ENCODE measurements at regions not wholly inside any gene's neighbourhood (a gene's known extent, or its start where the extent isn't known, plus 50 kb on each side); places are given as distances from the start of the nearest gene placed in this dataset.

GRCh38 chr12:23039834-23040233 is 414.9 kb downstream of the ETNK1 start:
- Histone ChIP-seq H3K4me1 (ENCODE audit: control insufficient read depth, insufficient read depth, low read length) (no peaks in the 10 kb centered on the region), H3K36me3 (ENCODE audit: control insufficient read depth, insufficient read depth, low read length) (no peaks in the 10 kb centered on the region), H3K9me3 (ENCODE audit: control insufficient read depth, insufficient read depth, low read length) (no peaks in the 10 kb centered on the region), H3K27ac (ENCODE audit: low read length) (no peak overlapping the region), H3K4me3 (ENCODE audit: low read length) (no peak overlapping the region), H3K27me3 (ENCODE audit: control insufficient read depth, insufficient read depth, low read length) (no peaks in the 10 kb centered on the region)
- H3K27me3 Mint-ChIP-seq (ENCODE audit: low read depth in 2 of 2), result no peaks in the 10 kb centered on the region
- intact Hi-C loops (cut with micrococcal nuclease), result no loop called here
- no peak for TF ChIP-seq CTCF (IDR thresholded peaks at IDR 0.05)
- ATAC-seq (no peak), DNase-seq (no peak)
- H3K4me3 Mint-ChIP-seq, result no peak overlapping the region
- H3K36me3 Mint-ChIP-seq, result no peaks in the 10 kb centered on the region
- H3K9me3 Mint-ChIP-seq, result peaks cover 3 to 6% of the 10 kb centered on the region in 2 donors
- WGBS (ENCODE audit: insufficient coverage), result 86% methylated on average over 2 of the region's 2 CpGs
- H3K4me1 Mint-ChIP-seq, result no peaks in the 10 kb centered on the region
- H3K27ac Mint-ChIP-seq, result no peak overlapping the region

- no CpG with 5 or more reads among the region's 2 CpGs for WGBS (ENCODE audit: insufficient coverage)
- intact Hi-C loops (cut with micrococcal nuclease), result no loop called here
- no peak overlapping the region for H3K4me3 Mint-ChIP-seq
Measured at GRCh38 chr12:23041774-23042173, 416.8 kb downstream of the ETNK1 start.

GRCh38 chr12:23043646-23044045 is 418.7 kb downstream of the ETNK1 start:
- no peaks in the 10 kb centered on the region for H3K9me3 ChIP-seq (ENCODE audit: control insufficient read depth, insufficient read depth, low read length)
- H3K27ac ChIP-seq (ENCODE audit: low read length), result no peak overlapping the region
- Mint-ChIP-seq H3K4me1 (no peaks in the 10 kb centered on the region), H3K9me3 (peaks cover 6 to 8% of the 10 kb centered on the region in 2 donors), H3K36me3 (no peaks in the 10 kb centered on the region), H3K4me3 (no peak overlapping the region), H3K27me3 (ENCODE audit: low read depth in 2 of 2) (no peaks in the 10 kb centered on the region), H3K27ac (no peak overlapping the region)
- no peak for TF ChIP-seq CTCF (IDR thresholded peaks at IDR 0.05)
- no peaks in the 10 kb centered on the region for H3K36me3 ChIP-seq (ENCODE audit: control insufficient read depth, insufficient read depth, low read length)
- no peak for ATAC-seq
- no peak for DNase-seq
- H3K4me1 ChIP-seq (ENCODE audit: control insufficient read depth, insufficient read depth, low read length), result no peaks in the 10 kb centered on the region
- no peak overlapping the region for H3K4me3 ChIP-seq (ENCODE audit: low read length)
- 93% methylated on average over 1 of the region's 1 CpG for WGBS (ENCODE audit: insufficient coverage)
- H3K27me3 ChIP-seq (ENCODE audit: control insufficient read depth, insufficient read depth, low read length), result no peaks in the 10 kb centered on the region
- intact Hi-C loops (cut with micrococcal nuclease), result no loop called here

More at GRCh38 chr12:23041774-23042173, 416.8 kb downstream of the ETNK1 start:
- no peak for DNase-seq
- no peak for TF ChIP-seq CTCF (IDR thresholded peaks at IDR 0.05)
- Mint-ChIP-seq H3K4me1 (no peaks in the 10 kb centered on the region), H3K27me3 (ENCODE audit: low read depth in 2 of 2) (no peaks in the 10 kb centered on the region), H3K27ac (no peak overlapping the region), H3K9me3 (peaks cover 3 to 4% of the 10 kb centered on the region in 2 donors), H3K36me3 (no peaks in the 10 kb centered on the region)
- Histone ChIP-seq H3K36me3 (ENCODE audit: control insufficient read depth, insufficient read depth, low read length) (no peaks in the 10 kb centered on the region), H3K4me1 (ENCODE audit: control insufficient read depth, insufficient read depth, low read length) (no peaks in the 10 kb centered on the region), H3K4me3 (ENCODE audit: low read length) (no peak overlapping the region), H3K27me3 (ENCODE audit: control insufficient read depth, insufficient read depth, low read length) (no peaks in the 10 kb centered on the region), H3K9me3 (ENCODE audit: control insufficient read depth, insufficient read depth, low read length) (no peaks in the 10 kb centered on the region), H3K27ac (ENCODE audit: low read length) (no peak overlapping the region)
- no peak for ATAC-seq

GRCh38 chr12:23049180-23049579 is 424.2 kb downstream of the ETNK1 start:
- Mint-ChIP-seq H3K4me1 (no peaks in the 10 kb centered on the region), H3K9me3 (peaks cover 7 to 8% of the 10 kb centered on the region in 2 donors), H3K27ac (no peak overlapping the region), H3K36me3 (no peaks in the 10 kb centered on the region), H3K27me3 (ENCODE audit: low read depth in 2 of 2) (no peaks in the 10 kb centered on the region), H3K4me3 (no peak overlapping the region)
- TF ChIP-seq CTCF (IDR thresholded peaks at IDR 0.05), result no peak
- no peaks in the 10 kb centered on the region for H3K27me3 ChIP-seq (ENCODE audit: control insufficient read depth, insufficient read depth, low read length)
- no peaks in the 10 kb centered on the region for H3K36me3 ChIP-seq (ENCODE audit: control insufficient read depth, insufficient read depth, low read length)
- no peaks in the 10 kb centered on the region for H3K4me1 ChIP-seq (ENCODE audit: control insufficient read depth, insufficient read depth, low read length)
- H3K9me3 ChIP-seq (ENCODE audit: control insufficient read depth, insufficient read depth, low read length), result no peaks in the 10 kb centered on the region
- intact Hi-C loops (cut with micrococcal nuclease), result no loop called here
- ATAC-seq (no peak), DNase-seq (no peak)
- WGBS (ENCODE audit: insufficient coverage), result 67% methylated on average over 1 of the region's 1 CpG
- no peak overlapping the region for H3K4me3 ChIP-seq (ENCODE audit: low read length)
- no peak overlapping the region for H3K27ac ChIP-seq (ENCODE audit: low read length)
